ENCODE measurements at regions not wholly inside any gene's neighbourhood (a gene's known extent, or its start where the extent isn't known, plus 50 kb on each side); places are given as distances from the start of the nearest gene placed in this dataset.

GRCh38 chr11:134580610-134580975 lies 168.6 kb upstream of the B3GAT1 start:
- FAIRE-seq (no peak), DNase-seq (ENCODE audit: extremely low read depth in 1 of 4, low spot score in 3 of 4) (no peak), ATAC-seq (no peak)
- Histone ChIP-seq H3K79me2 (ENCODE audit: control insufficient read depth, insufficient read depth, low read length) (no peaks in the 10 kb centered on the region), H2AFZ (ENCODE audit: low read depth, low read length) (no peak overlapping the region), H3K4me3 (no peak overlapping the region), H3K4me2 (ENCODE audit: insufficient read depth, low read length) (no peak overlapping the region), H3K27ac (ENCODE audit: extremely low read depth, low read depth, low read length) (no peak overlapping the region), H3K9me3 (replicated peaks; ENCODE audit: control insufficient read depth, insufficient read depth, low read depth, low read length) (no peaks in the 10 kb centered on the region), H3K4me1 (replicated peaks in 1 of 2; ENCODE audit: control insufficient read depth in 2 of 2, insufficient read depth in 2 of 2, low read length in 2 of 2) (no peaks in the 10 kb centered on the region), H4K20me1 (replicated peaks; ENCODE audit: control insufficient read depth, insufficient read depth, low read length) (no peaks in the 10 kb centered on the region), H3K9me1 (ENCODE audit: control insufficient read depth, insufficient read depth, low read length) (no peaks in the 10 kb centered on the region), H3K27me3 (ENCODE audit: control insufficient read depth in 2 of 2, insufficient read depth in 2 of 2, low read length in 2 of 2) (peaks cover 8 to 60% of the 10 kb centered on the region in 2 experiments), H3K9ac (ENCODE audit: insufficient read depth in 1 of 2, low read depth in 2 of 2, low read length in 2 of 2) (no peak overlapping the region; a peak in 1 of 4 replicates), H3K36me3 (ENCODE audit: control insufficient read depth, insufficient read depth, low read length) (no peaks in the 10 kb centered on the region)
- CTCF ChIA-PET (ENCODE audit: low intra/inter-chr PET ratio), result no interaction called here
- POLR2A ChIA-PET, result no interaction called here
- TF ChIP-seq EWSR1 (IDR thresholded peaks at IDR 0.05; ENCODE audit: borderline replicate concordance, low read depth, partially characterized antibody) (no peak), SMAD1 (IDR thresholded peaks at IDR 0.05; ENCODE audit: low read depth, low read length, partially characterized antibody) (no peak), ZKSCAN1 (IDR thresholded peaks at IDR 0.05; ENCODE audit: low read depth, low read length) (no peak), MYBL2 (IDR thresholded peaks at IDR 0.05; ENCODE audit: low read depth) (no peak), MYBL2 (CRISPR knock-in tag; IDR thresholded peaks at IDR 0.05; ENCODE audit: borderline replicate concordance) (no peak), U2AF1 (optimal IDR thresholded peaks at IDR 0.05; ENCODE audit: low read depth, low read length) (no peak), SIX5 (IDR thresholded peaks at IDR 0.05; ENCODE audit: borderline replicate concordance in 1 of 2, insufficient read depth in 1 of 2, low read depth in 1 of 2, low read length in 2 of 2) (no peak), ZNF668 (CRISPR knock-in tag; IDR thresholded peaks at IDR 0.05) (no peak), L3MBTL2 (IDR thresholded peaks at IDR 0.05) (no peak), TFE3 (CRISPR knock-in tag; IDR thresholded peaks at IDR 0.05) (no peak), SMARCB1 (IDR thresholded peaks at IDR 0.05; ENCODE audit: insufficient read length, low read depth) (no peak), SIN3A (IDR thresholded peaks at IDR 0.05; ENCODE audit: borderline replicate concordance in 2 of 2, control insufficient read depth in 1 of 2, low read depth in 2 of 2, low read length in 2 of 2) (no peak), GABPA (tag; conservative IDR thresholded peaks at IDR 0.05; ENCODE audit: low read depth) (no peak), MNT (conservative IDR thresholded peaks at IDR 0.05) (no peak), ZNF766 (CRISPR knock-in tag; conservative IDR thresholded peaks at IDR 0.05) (no peak)
- TF ChIP-seq, protein P1, sequence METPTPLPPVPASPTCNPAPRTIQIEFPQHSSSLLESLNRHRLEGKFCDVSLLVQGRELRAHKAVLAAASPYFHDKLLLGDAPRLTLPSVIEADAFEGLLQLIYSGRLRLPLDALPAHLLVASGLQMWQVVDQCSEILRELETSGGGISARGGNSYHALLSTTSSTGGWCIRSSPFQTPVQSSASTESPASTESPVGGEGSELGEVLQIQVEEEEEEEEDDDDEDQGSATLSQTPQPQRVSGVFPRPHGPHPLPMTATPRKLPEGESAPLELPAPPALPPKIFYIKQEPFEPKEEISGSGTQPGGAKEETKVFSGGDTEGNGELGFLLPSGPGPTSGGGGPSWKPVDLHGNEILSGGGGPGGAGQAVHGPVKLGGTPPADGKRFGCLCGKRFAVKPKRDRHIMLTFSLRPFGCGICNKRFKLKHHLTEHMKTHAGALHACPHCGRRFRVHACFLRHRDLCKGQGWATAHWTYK (CRISPR knock-in tag; IDR thresholded peaks at IDR 0.05), result no peak
- 3% methylated on average over 8 of the region's 8 CpGs for WGBS (ENCODE audit: insufficient coverage, low coverage, missing lambda C conversion rate)
- in situ Hi-C loops (cut with MboI) (no loop called here), intact Hi-C loops (cut with micrococcal nuclease) (no loop called here)
- no TSS peak for BruUV-seq (replicated peaks)
